ENCODE measurements at regions not wholly inside any gene's neighbourhood (a gene's known extent, or its start where the extent isn't known, plus 50 kb on each side); places are given as distances from the start of the nearest gene placed in this dataset.

GRCh38 chr15:31552482-31553099 lies 226.0 kb downstream of the KLF13 start:
- no peak for TF ChIP-seq TBP (CRISPR knock-in tag; IDR thresholded peaks at IDR 0.05)
- no peak for TF ChIP-seq FOXJ3 (CRISPR knock-in tag; IDR thresholded peaks at IDR 0.05; ENCODE audit: borderline replicate concordance)
- TF ChIP-seq PTBP1 (IDR thresholded peaks at IDR 0.05; ENCODE audit: low read depth, low read length, poor library complexity, severe bottlenecking), result no peak
- no peak for TF ChIP-seq SMAD9 (CRISPR knock-in tag; IDR thresholded peaks at IDR 0.05)
- no peak for TF ChIP-seq NR2C2 (CRISPR knock-in tag; IDR thresholded peaks at IDR 0.05; ENCODE audit: borderline replicate concordance)
- no peak for TF ChIP-seq CBX5 (CRISPR knock-in tag; IDR thresholded peaks at IDR 0.05; ENCODE audit: borderline replicate concordance)
- TF ChIP-seq TEF (CRISPR knock-in tag; IDR thresholded peaks at IDR 0.05), result no peak
- TF ChIP-seq ZNF121 (CRISPR knock-in tag; IDR thresholded peaks at IDR 0.05), result no peak

Measured in HepG2 (cell line).